ENCODE measurements at regions not wholly inside any gene's neighbourhood (a gene's known extent, or its start where the extent isn't known, plus 50 kb on each side); places are given as distances from the start of the nearest gene placed in this dataset.

DNA sequence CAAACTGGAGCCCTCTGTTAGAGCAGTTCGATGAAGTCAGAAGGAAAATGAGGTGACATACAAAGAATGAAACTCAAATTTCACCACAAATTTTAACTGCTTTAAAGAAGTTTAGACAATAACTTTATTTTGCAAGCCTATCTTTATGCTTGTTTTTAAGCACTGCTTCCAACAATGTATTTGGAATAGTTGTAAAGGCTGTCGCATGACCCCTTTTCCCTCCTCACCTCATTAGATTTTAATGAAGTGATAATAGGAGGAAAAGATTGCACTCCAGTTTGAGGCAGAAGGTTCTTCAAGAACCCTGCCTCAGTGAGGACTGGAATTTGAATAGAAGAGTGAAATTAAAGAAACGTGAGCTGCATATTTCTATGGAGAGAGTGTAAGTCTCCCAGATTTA is 386.1 kb upstream of the NR3C2 start:
- DNase-seq: no peak
- Histone ChIP-seq H3K4me1 (ENCODE audit: control extremely low read depth in 1 of 4, control insufficient read depth in 4 of 4, insufficient read depth in 4 of 4, low read length in 3 of 4) (no peaks in the 10 kb centered on the region), H3K4me3 (ENCODE audit: control insufficient read depth in 1 of 7, extremely low read depth in 1 of 7, insufficient read depth in 4 of 7, low read depth in 2 of 7, low read length in 6 of 7) (no peak overlapping the region), H3K27me3 (replicated peaks in 2 of 5; ENCODE audit: control insufficient read depth in 4 of 5, insufficient read depth in 5 of 5, low read length in 4 of 5) (no peaks in the 10 kb centered on the region), H3K27ac (ENCODE audit: insufficient read depth in 1 of 2, low read depth in 1 of 2, low read length in 2 of 2, poor library complexity in 1 of 2, severe bottlenecking in 2 of 2) (no peak overlapping the region), H3K36me3 (ENCODE audit: control insufficient read depth in 4 of 4, insufficient read depth in 4 of 4, low read length in 3 of 4) (no peaks in the 10 kb centered on the region), H3K9me3 (ENCODE audit: control extremely low read depth in 1 of 5, control insufficient read depth in 4 of 5, insufficient read depth in 2 of 5, low read depth in 1 of 5, low read length in 4 of 5) (peaks cover 0 to 2% (median 0%) of the 10 kb centered on the region in 5 experiments)
- WGBS (ENCODE audit: insufficient coverage): 40% methylated on average over 1 of the region's 3 CpGs
- ChIA-PET CTCF (no interaction called here), POLR2A (no interaction called here)

DNA sequence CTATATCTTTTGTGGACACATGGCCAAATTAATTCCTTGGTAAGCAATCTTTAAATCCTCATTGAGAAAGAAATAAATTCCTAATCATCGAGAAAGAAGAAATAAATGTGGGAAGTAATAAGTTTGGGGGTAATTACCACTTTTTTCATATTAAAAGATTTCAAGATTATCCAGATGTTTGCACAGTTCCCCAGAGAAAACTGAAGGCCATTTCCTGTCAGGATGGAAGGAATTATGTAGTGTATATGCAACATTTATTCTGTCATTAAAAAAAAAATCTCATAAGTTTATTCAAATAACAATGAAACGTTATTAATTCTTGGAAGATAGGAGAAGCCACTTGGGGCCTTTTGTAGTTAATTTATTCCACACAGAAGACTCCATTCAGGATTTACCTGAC is 385.6 kb upstream of the NR3C2 start:
- no peak for DNase-seq
- no peaks in the 10 kb centered on the region for H3K36me3 ChIP-seq (ENCODE audit: control insufficient read depth in 4 of 4, insufficient read depth in 4 of 4, low read length in 3 of 4)
- H3K4me3 ChIP-seq (ENCODE audit: control insufficient read depth in 1 of 7, extremely low read depth in 1 of 7, insufficient read depth in 4 of 7, low read depth in 2 of 7, low read length in 6 of 7): no peak overlapping the region
- H3K27me3 ChIP-seq (replicated peaks in 2 of 5; ENCODE audit: control insufficient read depth in 4 of 5, insufficient read depth in 5 of 5, low read length in 4 of 5): no peaks in the 10 kb centered on the region
- no CpG with 5 or more reads among the region's 2 CpGs for WGBS (ENCODE audit: insufficient coverage)
- H3K27ac ChIP-seq (ENCODE audit: insufficient read depth in 1 of 2, low read depth in 1 of 2, low read length in 2 of 2, poor library complexity in 1 of 2, severe bottlenecking in 2 of 2): no peak overlapping the region
- CTCF ChIA-PET: no interaction called here
- POLR2A ChIA-PET: no interaction called here
- H3K9me3 ChIP-seq (ENCODE audit: control extremely low read depth in 1 of 5, control insufficient read depth in 4 of 5, insufficient read depth in 2 of 5, low read depth in 1 of 5, low read length in 4 of 5): peaks cover 0 to 2% (median 0%) of the 10 kb centered on the region in 5 experiments
- no peaks in the 10 kb centered on the region for H3K4me1 ChIP-seq (ENCODE audit: control extremely low read depth in 1 of 4, control insufficient read depth in 4 of 4, insufficient read depth in 4 of 4, low read length in 3 of 4)

DNA sequence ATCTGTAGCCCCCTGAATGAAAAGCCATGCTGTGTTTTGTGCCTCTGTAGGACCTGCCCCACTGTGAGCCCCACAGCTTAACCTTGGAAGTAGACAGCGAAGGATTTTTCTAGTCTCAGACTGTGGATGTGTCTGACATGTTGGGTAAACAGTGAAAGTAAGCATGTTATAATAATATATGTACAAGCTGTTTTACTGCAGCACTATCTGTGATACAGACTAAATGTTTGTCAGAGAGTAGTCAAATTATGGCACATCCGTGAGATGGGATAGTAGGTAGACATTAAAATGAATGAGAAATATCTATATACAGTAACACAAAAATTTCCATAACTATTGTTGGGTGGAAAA is 381.2 kb upstream of the NR3C2 start:
- ChIA-PET POLR2A (no interaction called here), CTCF (no interaction called here)
- WGBS (ENCODE audit: insufficient coverage): no CpG with 5 or more reads among the region's 2 CpGs

DNA sequence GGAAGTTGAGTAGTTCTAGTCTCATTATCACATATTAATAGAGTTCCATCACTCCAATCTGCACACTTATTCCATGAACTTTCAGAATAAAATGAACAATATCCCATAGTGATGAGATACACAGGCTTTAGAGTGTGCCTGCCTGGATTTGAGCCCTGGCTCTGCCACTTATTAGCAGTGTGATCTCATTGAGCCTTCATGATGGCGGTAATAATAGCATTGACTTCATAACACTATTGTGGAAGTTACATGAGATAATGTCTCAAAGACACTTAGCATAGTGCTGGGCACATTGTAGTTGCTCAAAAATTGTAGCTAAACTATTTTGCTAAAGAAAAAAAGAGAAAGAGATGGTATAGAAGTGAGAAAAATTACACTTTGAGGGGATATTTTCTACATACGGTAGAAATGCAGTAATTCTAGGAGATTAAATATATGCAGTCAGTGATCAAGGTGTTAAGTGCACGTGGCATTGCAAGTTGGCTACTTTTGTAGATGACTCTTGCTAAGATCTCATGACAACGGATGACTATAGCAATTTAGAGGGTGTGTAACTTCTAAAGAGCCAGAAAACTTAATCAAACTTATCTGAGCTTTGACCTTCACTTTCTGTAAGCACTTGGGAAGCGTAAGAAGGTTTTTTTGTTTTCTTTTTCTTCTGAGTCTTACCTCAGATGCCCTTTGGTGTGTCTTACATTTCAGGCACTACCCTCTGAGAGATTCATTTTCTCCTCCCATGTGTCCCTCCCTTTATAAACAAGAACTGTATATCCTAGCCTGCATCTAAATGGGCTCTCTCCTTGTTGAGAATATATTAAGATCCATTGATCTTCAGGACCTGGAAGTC is 380.6 kb upstream of the NR3C2 start:
- Histone ChIP-seq H3K27ac (ENCODE audit: insufficient read depth in 1 of 2, low read depth in 1 of 2, low read length in 2 of 2, poor library complexity in 1 of 2, severe bottlenecking in 2 of 2) (no peak overlapping the region), H3K4me3 (ENCODE audit: control insufficient read depth in 1 of 7, extremely low read depth in 1 of 7, insufficient read depth in 4 of 7, low read depth in 2 of 7, low read length in 6 of 7) (no peak overlapping the region), H3K9me3 (ENCODE audit: control extremely low read depth in 1 of 5, control insufficient read depth in 4 of 5, insufficient read depth in 2 of 5, low read depth in 1 of 5, low read length in 4 of 5) (no peaks in the 10 kb centered on the region), H3K36me3 (ENCODE audit: control insufficient read depth in 4 of 4, insufficient read depth in 4 of 4, low read length in 3 of 4) (no peaks in the 10 kb centered on the region), H3K27me3 (replicated peaks in 2 of 5; ENCODE audit: control insufficient read depth in 4 of 5, insufficient read depth in 5 of 5, low read length in 4 of 5) (no peaks in the 10 kb centered on the region), H3K4me1 (ENCODE audit: control extremely low read depth in 1 of 4, control insufficient read depth in 4 of 4, insufficient read depth in 4 of 4, low read length in 3 of 4) (no peaks in the 10 kb centered on the region)
- DNase-seq: no peak
- POLR2A ChIA-PET: no interaction called here
- 100% methylated on average over 5 of the region's 5 CpGs for WGBS (ENCODE audit: insufficient coverage)
- CTCF ChIA-PET: no interaction called here

More for the DNA sequence above, 381.2 kb upstream of the NR3C2 start:
- Histone ChIP-seq H3K36me3 (ENCODE audit: control insufficient read depth in 4 of 4, insufficient read depth in 4 of 4, low read length in 3 of 4) (no peaks in the 10 kb centered on the region), H3K27me3 (replicated peaks in 2 of 5; ENCODE audit: control insufficient read depth in 4 of 5, insufficient read depth in 5 of 5, low read length in 4 of 5) (no peaks in the 10 kb centered on the region), H3K4me3 (ENCODE audit: control insufficient read depth in 1 of 7, extremely low read depth in 1 of 7, insufficient read depth in 4 of 7, low read depth in 2 of 7, low read length in 6 of 7) (no peak overlapping the region), H3K27ac (ENCODE audit: insufficient read depth in 1 of 2, low read depth in 1 of 2, low read length in 2 of 2, poor library complexity in 1 of 2, severe bottlenecking in 2 of 2) (no peak overlapping the region), H3K9me3 (ENCODE audit: control extremely low read depth in 1 of 5, control insufficient read depth in 4 of 5, insufficient read depth in 2 of 5, low read depth in 1 of 5, low read length in 4 of 5) (no peaks in the 10 kb centered on the region), H3K4me1 (ENCODE audit: control extremely low read depth in 1 of 4, control insufficient read depth in 4 of 4, insufficient read depth in 4 of 4, low read length in 3 of 4) (no peaks in the 10 kb centered on the region)
- no peak for DNase-seq

DNA sequence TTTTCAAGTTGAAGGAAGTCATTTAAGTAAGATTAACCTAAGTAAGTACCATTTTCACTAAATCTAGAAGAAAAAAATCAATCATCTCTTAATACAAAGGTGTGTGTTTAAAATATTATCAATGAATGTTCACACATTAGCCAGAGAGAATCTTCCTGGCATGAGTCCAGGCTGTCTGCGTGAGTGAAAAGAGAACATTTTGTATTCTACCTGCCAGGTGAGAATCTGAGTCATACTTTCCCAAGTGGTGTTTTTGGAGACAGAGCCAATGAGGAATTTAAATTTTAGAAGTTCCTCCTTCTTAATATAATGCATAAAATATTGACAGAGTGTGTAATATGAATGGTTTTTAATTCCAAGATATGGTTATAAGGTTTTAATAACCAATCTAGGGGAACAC is 371.8 kb upstream of the NR3C2 start:
- H3K9me3 ChIP-seq (ENCODE audit: control extremely low read depth in 1 of 5, control insufficient read depth in 4 of 5, insufficient read depth in 2 of 5, low read depth in 1 of 5, low read length in 4 of 5): no peaks in the 10 kb centered on the region
- no peak for DNase-seq
- no peak overlapping the region for H3K4me3 ChIP-seq (ENCODE audit: control insufficient read depth in 1 of 7, extremely low read depth in 1 of 7, insufficient read depth in 4 of 7, low read depth in 2 of 7, low read length in 6 of 7)
- H3K27me3 ChIP-seq (replicated peaks in 2 of 5; ENCODE audit: control insufficient read depth in 4 of 5, insufficient read depth in 5 of 5, low read length in 4 of 5): no peaks in the 10 kb centered on the region
- H3K36me3 ChIP-seq (ENCODE audit: control insufficient read depth in 4 of 4, insufficient read depth in 4 of 4, low read length in 3 of 4): no peaks in the 10 kb centered on the region
- POLR2A ChIA-PET: no interaction called here
- WGBS (ENCODE audit: insufficient coverage): no CpG with 5 or more reads among the region's 1 CpG
- CTCF ChIA-PET: no interaction called here
- no peak overlapping the region for H3K27ac ChIP-seq (ENCODE audit: insufficient read depth in 1 of 2, low read depth in 1 of 2, low read length in 2 of 2, poor library complexity in 1 of 2, severe bottlenecking in 2 of 2)
- H3K4me1 ChIP-seq (ENCODE audit: control extremely low read depth in 1 of 4, control insufficient read depth in 4 of 4, insufficient read depth in 4 of 4, low read length in 3 of 4): no peaks in the 10 kb centered on the region

DNA sequence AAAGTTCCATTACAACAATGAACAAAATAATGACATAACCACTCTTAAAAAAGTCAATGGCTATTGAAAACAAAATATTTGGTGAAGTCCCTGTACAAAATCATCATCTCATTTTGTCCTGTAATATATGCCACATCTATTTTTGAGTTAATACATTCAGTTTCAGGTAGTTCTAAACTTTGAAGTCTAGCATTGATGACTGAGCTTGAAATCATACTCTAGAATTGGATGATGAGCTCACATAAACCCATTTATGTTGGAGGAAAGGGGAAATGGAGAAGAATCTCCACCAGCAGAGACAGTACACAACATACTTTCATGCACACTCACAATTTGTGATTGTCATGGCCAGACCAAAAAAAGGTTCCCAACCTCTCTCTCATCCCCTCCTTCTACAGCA is 371.1 kb upstream of the NR3C2 start:
- Histone ChIP-seq H3K9me3 (ENCODE audit: control extremely low read depth in 1 of 5, control insufficient read depth in 4 of 5, insufficient read depth in 2 of 5, low read depth in 1 of 5, low read length in 4 of 5) (no peaks in the 10 kb centered on the region), H3K27ac (ENCODE audit: insufficient read depth in 1 of 2, low read depth in 1 of 2, low read length in 2 of 2, poor library complexity in 1 of 2, severe bottlenecking in 2 of 2) (no peak overlapping the region), H3K4me3 (ENCODE audit: control insufficient read depth in 1 of 7, extremely low read depth in 1 of 7, insufficient read depth in 4 of 7, low read depth in 2 of 7, low read length in 6 of 7) (no peak overlapping the region), H3K27me3 (replicated peaks in 2 of 5; ENCODE audit: control insufficient read depth in 4 of 5, insufficient read depth in 5 of 5, low read length in 4 of 5) (no peaks in the 10 kb centered on the region), H3K36me3 (ENCODE audit: control insufficient read depth in 4 of 4, insufficient read depth in 4 of 4, low read length in 3 of 4) (no peaks in the 10 kb centered on the region), H3K4me1 (ENCODE audit: control extremely low read depth in 1 of 4, control insufficient read depth in 4 of 4, insufficient read depth in 4 of 4, low read length in 3 of 4) (no peaks in the 10 kb centered on the region)
- POLR2A ChIA-PET: no interaction called here
- DNase-seq: no peak
- CTCF ChIA-PET: no interaction called here

DNA sequence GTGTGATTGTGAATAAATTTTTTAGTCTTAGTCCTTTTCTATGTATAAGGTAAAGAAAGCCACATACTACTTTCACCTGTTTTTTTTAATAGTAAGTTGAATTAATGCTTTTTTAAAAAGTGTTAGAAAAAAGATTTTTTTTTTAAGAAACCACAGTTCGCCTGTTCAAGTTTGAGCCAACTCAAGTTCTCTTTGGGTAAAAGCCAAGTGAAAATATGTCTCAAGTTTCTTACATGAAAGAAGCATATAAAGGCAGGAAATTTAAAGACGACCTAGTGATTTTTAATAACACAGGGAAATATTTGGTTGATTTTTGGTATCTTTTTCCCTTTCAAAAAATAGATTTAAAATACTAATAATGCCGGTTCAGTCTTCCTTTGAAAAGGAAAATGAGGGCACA is 369.9 kb upstream of the NR3C2 start:
- WGBS (ENCODE audit: insufficient coverage): 67% methylated on average over 1 of the region's 3 CpGs
- H3K4me3 ChIP-seq (ENCODE audit: control insufficient read depth in 1 of 7, extremely low read depth in 1 of 7, insufficient read depth in 4 of 7, low read depth in 2 of 7, low read length in 6 of 7): no peak overlapping the region
- POLR2A ChIA-PET: no interaction called here
- no peaks in the 10 kb centered on the region for H3K4me1 ChIP-seq (ENCODE audit: control extremely low read depth in 1 of 4, control insufficient read depth in 4 of 4, insufficient read depth in 4 of 4, low read length in 3 of 4)
- no peaks in the 10 kb centered on the region for H3K36me3 ChIP-seq (ENCODE audit: control insufficient read depth in 4 of 4, insufficient read depth in 4 of 4, low read length in 3 of 4)
- H3K27me3 ChIP-seq (replicated peaks in 2 of 5; ENCODE audit: control insufficient read depth in 4 of 5, insufficient read depth in 5 of 5, low read length in 4 of 5): no peaks in the 10 kb centered on the region
- H3K27ac ChIP-seq (ENCODE audit: insufficient read depth in 1 of 2, low read depth in 1 of 2, low read length in 2 of 2, poor library complexity in 1 of 2, severe bottlenecking in 2 of 2): no peak overlapping the region
- no peak for DNase-seq
- no peaks in the 10 kb centered on the region for H3K9me3 ChIP-seq (ENCODE audit: control extremely low read depth in 1 of 5, control insufficient read depth in 4 of 5, insufficient read depth in 2 of 5, low read depth in 1 of 5, low read length in 4 of 5)
- CTCF ChIA-PET: no interaction called here
